Activated T-helper 9 cell treated with anti-CD3 and anti-CD28 coated beads, Interleukin-2, amount 50 U/mL, for 16 hours (primary cell): ENCODE measurements at regions not wholly inside any gene's neighbourhood (a gene's known extent, or its start where the extent isn't known, plus 50 kb on each side); places are given as distances from the start of the nearest gene placed in this dataset.
"Not testable (repeated sequence)": the region's sequence is repeated elsewhere in the genome, so short reads cannot be mapped to it uniquely, and the experiment has no call there.

ENCODE experiments used
- DNase-seq: peaks from one replicate; pipeline ENCODE4 v3.0.0-alpha.2; 2020; ENCODE audit warnings: low read depth

GRCh38 chr2:136281281-136282114 lies 163.5 kb upstream of the CXCR4 start:
- peak; percentile 23 for DNase-seq

DNA sequence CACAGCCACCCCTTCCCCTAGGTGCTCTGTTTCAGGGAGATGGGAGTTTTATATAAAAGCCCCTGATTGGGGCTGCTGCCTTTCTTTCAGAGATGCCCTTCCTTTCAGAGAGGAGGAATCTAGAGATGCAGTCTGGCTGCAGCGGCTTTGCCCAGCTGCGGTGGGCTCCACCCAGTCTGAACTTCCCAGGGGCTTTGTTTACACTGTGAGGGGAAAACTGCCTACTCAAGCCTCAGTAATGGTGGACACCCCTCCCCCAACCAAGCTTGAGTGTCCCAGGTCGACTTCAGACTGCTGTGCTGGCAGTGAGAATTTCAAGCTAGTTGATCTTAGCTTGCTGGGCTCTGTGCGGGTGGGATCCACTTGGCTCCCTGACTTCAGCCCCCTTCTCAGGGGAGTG lies 148.4 kb upstream of the CXCR4 start:
- DNase-seq = not testable (repeated sequence)

GRCh38 chr2:136259551-136259950 lies 141.6 kb upstream of the CXCR4 start:
- no peak for DNase-seq

- no peak for DNase-seq
Observed at GRCh38 chr2:136257893-136258292, 139.9 kb upstream of the CXCR4 start.

GRCh38 chr2:136255648-136256461 lies 137.9 kb upstream of the CXCR4 start:
- no peak for DNase-seq

GRCh38 chr2:136255127-136255526 lies 137.2 kb upstream of the CXCR4 start:
- DNase-seq = no peak

DNA sequence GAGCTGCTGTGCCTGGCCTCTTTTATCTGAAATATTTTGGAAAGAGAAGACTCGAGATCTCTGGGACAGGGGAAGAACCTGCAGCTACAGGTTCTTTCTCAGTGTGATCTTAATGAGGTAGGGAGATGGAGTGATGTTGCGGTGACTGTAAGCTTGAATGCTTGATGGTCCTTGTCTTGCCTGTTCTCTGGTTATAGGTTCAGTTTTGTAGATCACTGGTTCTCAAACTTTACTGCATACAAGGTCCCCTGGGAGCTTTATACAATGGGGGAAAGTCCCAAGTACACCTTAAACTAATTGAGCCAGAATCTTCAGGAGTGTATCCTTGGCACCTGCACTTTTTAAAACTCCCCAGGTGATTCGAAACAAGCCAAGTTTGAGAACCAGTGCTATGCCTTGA lies 136.7 kb upstream of the CXCR4 start:
- DNase-seq = no peak

DNA sequence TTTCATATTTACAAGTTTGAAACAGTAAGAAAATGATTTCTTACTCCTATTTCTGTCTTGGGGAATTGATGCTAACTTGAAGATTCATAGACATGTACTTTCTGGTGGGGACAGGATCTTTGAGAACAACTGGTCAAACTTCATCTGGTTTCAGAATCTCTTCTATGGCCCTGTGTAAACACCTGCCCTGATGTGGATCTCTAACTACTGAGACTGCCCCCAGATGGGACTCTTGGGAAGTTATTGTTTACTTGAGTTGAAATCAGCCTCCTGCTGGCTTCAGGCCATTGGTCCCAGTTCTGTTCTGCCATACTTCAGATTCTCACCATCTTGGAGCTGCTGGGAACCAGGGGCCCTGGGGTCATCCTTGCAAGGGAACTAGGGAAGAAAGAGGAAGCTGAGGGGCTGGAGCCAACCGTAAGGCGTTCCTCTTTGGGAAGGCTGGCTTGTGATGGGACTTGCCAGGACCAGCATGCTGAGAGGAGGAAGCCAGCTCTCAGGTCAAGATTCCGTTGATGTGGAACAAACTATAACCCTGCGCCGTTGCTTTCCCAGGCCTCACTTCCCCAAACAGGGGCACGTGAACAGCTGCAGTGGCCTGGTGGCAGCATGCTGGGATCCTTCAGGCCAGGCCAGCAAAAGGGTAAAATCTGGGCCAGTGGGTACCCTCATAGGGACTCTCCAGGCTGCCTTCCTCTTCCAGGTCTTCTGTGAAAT lies 135.5 kb upstream of the CXCR4 start:
- DNase-seq = no peak

DNA sequence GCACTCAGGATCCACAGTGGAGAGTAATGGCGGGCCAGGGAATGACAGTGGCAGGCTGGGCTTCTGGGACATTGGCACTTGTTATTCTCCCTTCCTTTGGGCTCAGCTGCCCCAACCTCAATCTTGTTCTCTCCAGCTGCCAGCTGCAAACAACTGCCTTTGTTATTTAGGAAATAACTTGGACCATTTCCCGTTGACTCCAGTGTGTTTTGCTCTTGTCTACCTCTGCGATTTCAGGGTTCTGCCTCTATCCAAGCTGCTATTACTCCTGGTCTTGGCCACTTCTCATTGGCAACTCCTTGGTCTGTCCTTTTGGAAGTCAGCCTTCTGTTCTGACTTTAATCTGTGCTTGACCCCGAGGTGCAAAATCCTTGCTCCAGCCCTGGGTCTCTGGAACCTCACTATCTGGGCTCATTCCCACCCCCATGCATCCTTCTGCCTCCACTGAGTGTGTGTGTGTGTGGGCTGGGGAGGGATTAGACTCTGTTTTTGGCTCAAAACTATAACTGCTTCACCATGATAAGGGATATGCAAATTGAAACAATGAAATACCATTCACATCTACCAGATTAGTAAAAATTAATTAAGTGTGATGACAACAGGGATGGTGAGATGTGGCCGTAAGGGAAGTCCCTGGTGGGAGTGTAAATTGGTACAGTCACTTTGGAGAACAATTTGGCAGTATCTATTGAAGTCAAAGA lies 134.1 kb upstream of the CXCR4 start:
- DNase-seq = no peak

- no peak for DNase-seq
Observed at GRCh38 chr2:136251197-136251884, 133.4 kb upstream of the CXCR4 start.

DNA sequence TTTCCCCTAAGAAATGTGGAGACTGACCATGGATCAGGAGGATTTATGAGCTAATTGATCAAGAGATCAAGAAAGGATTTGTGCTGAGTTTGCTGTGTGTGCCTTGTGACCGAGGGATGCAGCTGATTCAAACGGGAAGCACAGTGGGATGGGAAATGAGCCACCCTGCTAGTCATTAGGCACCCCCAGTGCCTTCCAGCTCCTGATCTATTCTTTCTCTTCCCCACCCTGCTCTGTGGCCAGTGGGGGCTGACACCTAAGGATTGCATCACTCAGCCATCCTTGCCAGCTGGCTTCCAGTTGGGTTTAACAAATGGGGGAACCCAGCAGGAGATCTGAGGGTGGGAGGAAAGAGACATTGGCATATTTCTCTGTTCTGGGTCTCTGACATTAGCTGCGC lies 132.2 kb upstream of the CXCR4 start:
- DNase-seq = no peak

- DNase-seq = no peak
Observed at GRCh38 chr2:136248907-136249306, 131.0 kb upstream of the CXCR4 start.

DNA sequence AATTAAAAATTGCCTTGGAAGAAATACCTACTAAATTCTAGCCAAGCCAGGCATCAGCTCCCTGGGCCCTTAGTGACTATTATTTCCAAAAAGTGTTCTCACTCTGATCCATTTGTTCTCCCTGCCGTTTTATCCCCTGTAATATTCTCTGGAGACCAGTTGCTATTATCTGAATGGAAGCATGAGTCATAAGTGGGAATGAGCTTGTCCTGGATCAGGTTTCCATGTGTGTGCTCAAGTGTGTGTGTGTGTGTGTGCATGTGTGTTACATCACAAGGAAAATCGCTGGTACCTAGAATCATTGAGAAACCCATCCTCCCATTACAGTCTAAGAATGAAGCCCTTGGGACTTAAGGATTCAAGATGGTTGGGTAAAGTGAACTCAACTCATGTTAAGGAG lies 130.3 kb upstream of the CXCR4 start:
- DNase-seq = no peak

DNA sequence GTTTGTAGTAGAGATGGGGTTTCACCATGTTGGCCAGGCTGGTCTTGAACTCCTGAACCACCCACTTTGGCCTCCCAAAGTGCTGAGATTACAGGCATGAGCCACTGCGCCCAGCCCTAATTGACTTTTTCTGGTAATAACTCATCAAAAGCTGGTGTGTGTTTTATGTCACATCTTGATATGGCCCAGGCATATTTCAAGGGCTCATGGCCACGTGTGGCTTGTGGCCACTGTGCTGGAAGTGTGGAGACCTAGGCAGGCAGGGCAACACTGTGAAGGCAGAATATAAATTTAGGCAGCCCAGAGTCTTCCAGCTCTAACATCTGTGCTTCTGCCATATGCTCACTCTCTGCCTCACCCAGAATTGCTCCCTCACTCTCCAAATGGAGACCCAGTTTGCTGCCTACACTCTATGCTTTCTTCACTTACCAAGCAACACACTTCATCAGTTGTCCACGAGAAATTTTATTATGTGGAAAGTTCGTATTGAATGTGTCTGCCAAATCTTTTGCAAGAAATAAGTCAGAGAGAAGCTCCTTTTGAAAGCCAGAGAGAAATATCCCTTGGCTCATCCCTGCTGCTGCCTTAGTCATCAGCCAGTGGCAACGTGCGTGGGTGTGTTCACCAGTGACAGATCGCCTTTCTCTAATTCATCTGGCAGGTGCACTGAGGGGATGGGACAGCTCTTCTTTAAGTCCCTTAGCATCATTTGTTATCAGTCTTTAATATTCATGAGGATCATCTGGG lies 129.4 kb upstream of the CXCR4 start:
- DNase-seq = no peak

DNA sequence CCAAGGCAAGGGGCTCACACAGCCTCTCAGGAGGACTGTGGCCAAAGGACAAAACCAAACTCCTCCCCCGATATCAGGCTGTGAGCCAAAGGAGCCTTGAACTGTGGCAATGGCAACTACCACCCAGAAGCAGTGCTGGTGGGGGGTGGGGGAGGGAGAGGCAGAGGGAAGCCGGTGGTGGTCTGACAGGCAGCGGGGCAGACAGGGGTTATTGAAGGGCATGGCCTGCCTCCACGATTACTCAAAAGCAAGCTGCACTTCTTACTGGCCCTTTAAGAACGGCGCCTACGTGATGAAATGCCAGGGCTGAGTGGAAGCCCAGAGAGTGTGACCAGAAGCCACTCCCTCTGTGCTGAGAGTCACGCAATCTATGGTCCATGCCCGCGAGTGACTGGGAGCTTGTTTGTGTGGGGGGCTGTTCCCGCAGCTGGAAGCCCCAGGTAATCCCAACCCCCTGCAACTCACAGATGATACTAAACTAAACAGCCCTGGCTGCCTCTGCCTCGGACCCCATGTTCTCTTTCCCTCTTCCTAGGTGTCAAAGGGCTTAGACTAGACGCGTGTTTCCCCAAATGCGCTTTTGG lies 128.2 kb upstream of the CXCR4 start:
- DNase-seq = no peak

DNA sequence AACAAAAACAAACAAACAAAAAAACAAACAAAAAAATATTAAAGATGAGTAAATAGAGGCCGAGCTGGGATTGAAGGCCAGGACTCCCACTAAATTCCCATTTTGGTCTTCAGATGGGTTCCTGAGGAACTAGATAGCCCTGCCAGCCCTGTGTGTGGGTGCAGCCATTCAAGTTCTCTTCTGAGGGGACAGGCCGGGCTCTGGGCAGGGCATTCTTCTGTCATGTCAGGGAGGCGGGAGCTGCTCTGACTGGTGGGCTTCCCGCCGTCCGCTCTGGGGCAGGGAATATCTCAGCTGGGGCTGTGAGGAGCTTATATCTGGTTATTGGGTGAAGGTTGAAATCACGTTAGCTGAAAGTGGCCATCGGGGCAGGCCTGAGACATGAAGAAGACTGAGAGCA lies 127.3 kb upstream of the CXCR4 start:
- no peak for DNase-seq

DNA sequence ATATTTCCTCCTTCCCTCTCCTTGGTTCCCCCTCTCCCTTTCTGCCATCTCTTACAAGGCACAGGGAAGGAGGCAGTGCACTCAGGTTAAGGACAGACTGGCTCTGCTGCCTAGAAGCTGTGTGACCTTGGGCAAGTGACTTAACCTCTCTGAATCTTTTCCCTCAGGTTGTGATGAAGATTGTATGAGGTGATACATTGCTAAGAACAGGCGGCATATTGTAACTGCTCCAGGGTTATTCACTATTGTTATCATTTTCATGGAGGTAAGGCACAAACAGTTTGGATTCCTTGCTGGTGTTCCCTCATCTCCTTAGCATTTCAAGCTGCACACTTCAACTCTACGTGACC lies 126.6 kb upstream of the CXCR4 start:
- DNase-seq = no peak

- no peak for DNase-seq
Observed at GRCh38 chr2:136243638-136244535, 125.9 kb upstream of the CXCR4 start.

DNA sequence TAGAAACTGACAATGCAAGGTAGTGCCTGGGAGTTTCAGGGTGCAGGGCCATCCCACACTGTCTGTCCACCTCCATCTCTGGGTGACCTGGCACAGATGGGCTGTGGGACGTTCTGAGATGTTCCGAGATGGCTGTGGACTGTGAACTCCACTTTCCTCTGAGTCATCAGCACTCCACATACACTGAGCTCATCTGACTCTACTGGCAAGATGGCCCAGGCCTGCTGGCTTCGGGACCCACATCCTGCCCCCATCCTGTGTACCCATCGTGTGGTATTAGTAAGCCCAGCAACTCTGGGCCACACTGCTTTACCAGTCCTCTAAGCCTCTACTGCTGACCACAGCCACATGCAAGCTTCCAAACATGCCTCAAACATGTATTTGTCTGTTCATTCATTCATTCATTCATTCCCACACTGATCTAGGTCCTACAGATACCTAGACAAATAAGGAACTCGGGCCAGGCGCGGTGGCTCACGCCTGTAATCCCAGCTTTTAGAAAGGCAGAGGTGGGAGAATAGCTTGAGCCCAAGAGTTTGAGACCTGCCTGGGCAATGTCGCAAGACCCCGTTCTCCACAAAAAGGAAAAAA lies 124.8 kb upstream of the CXCR4 start:
- DNase-seq = no peak
